NCI-H2196 treated with DMSO at 0.1 percent for 48 hours (cell line): ENCODE measurements at regions not wholly inside any gene's neighbourhood (a gene's known extent, or its start where the extent isn't known, plus 50 kb on each side); places are given as distances from the start of the nearest gene placed in this dataset.

Source experiments
- DNase-seq: peaks from one replicate; lab custom pipeline; 2025; ENCODE audit not compliant: unreplicated experiment; lab: John Stamatoyannopoulos, UW

GRCh38 chr11:15794361-15795150 is 561.8 kb downstream of the SOX6 start:
- no peak for DNase-seq

DNA sequence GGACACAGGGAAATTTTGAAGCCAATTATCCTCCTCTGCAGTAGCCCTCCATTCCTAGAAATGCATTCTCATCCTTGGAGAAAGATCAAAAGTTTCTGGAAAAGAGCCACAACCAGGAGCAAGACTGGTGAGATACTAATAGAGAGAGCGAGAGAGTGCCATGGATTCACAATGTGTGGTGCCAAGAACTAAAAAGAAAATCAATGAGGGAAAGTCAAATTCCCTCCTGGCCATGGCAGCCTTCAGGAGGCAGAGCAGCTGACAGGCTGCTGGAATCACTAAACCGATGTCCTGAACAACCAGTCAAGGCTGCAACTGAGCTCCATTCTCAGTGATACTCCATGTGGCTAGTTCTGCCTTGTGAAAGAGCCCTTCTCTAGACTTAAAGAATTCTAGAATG is 561.0 kb downstream of the SOX6 start:
- DNase-seq = no peak

- DNase-seq = no peak
Observed at GRCh38 chr11:15800111-15800800, 556.1 kb downstream of the SOX6 start.

DNA sequence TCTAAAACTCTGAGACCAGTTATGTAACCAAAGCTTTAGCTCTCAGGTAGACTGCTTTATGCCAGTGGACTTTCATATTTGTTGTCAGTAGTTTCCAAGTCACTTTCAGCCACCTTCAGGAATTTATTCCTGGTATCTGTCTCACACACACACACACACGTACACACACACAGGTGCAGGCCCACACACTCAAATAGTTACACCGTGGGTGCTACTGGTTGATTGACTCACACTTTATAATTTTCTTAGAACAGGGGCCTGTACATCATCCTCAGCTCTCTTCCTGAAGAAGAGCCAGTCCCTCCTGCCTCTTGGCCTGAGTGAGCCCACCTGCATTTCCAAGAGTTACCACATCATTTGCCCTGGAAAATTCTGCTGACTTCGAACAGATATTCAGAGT is 555.2 kb downstream of the SOX6 start:
- DNase-seq = no peak

- no peak for DNase-seq
Observed at GRCh38 chr11:15801616-15802015, 554.7 kb downstream of the SOX6 start.

DNA sequence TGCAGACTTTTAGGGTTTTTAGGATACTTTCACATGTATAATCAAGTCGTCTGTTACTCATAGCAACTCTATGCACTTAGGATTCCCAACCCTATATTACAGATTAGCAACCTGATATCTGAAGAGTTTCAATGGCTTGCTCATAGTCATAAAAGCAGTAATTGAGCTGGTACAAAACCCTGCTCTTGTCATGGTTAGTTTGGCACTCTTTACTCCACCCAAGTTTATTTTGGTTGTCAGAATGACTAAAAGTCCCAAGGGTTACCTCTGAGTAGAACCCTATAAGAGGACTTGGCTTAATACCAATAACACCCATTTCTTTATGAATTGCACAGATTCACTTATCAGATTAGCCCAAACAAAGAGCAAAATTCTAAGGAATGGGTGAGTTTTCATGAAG is 550.6 kb downstream of the SOX6 start:
- DNase-seq = no peak

DNA sequence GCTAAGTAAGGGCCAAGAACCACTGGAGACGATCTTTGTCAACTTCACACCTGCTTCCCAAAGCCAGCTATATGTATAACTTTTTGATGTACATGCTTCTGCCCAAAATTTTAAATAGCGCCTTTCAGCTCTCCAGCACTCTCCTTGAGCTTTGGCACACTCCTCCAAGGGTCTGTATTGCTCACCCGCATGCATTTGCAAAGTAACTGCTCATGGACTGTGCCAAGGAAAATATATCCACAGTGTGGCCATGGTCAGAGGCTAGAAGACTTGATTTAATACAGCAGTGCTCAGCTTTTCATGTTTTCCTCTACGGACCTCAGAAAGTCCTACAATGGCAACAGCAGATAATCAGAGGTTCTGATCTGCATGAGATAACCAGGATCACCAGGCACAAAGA is 550.1 kb downstream of the SOX6 start:
- DNase-seq = no peak

- DNase-seq = no peak
Observed at GRCh38 chr11:15807827-15808226, 548.5 kb downstream of the SOX6 start.

- DNase-seq = no peak
Observed at GRCh38 chr11:15810082-15810481, 546.3 kb downstream of the SOX6 start.

DNA sequence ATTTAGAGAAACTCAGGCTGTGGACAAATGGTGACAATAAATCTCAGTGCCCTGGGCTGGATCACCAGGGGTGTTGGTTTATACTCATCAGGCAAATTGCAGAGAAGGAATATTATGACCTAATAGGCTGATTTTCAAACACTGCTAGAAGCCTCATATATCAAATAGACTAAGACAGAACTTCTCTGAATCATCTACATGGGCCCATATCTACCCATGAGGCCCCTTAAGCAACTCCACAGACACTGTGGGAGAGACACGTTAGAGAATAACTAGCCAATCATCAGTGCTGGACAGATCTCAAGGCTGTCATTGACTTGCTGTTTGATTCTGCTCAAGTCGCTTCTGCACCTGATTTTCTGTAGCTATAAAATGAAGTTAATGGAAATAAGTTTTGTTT is 545.8 kb downstream of the SOX6 start:
- no peak for DNase-seq

GRCh38 chr11:15815246-15816195 is 540.8 kb downstream of the SOX6 start:
- no peak for DNase-seq

- peak; percentile 34 for DNase-seq
Observed at GRCh38 chr11:15816260-15816871, 540.0 kb downstream of the SOX6 start.

- DNase-seq = no peak
Observed at GRCh38 chr11:15817001-15817400, 539.3 kb downstream of the SOX6 start.

DNA sequence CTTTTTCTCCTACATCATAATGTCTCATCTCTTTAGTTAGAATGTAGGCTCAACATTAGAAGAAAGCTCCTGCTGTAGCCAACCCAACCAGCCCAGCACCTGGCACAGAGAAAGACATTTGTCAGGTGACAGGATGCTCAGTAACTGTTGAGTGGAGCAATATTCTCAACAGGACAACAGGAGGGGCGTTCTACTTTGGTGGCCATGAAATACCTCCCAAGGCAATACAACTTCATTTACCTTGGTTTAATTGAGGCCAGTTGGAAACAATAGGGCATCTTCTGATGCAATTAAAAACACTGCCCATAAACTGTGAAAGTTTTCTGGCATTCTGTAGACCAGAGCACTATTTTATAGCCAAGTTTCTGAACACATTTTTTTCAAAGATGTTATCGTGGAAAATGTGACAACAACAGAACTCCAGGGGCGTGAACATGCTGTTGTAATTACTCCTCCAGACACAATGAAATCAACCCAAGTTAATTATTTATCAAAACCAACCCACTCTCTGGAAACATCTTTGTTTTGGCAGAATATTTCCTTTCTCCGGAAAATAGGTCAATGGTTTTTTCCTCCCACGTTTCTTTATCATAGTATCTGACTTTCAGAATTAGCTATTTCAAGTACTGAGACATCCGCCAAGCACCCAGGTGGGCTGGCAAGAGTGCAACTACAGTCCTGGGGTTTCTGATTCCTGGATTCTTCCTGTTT is 538.1 kb downstream of the SOX6 start:
- no peak for DNase-seq

DNA sequence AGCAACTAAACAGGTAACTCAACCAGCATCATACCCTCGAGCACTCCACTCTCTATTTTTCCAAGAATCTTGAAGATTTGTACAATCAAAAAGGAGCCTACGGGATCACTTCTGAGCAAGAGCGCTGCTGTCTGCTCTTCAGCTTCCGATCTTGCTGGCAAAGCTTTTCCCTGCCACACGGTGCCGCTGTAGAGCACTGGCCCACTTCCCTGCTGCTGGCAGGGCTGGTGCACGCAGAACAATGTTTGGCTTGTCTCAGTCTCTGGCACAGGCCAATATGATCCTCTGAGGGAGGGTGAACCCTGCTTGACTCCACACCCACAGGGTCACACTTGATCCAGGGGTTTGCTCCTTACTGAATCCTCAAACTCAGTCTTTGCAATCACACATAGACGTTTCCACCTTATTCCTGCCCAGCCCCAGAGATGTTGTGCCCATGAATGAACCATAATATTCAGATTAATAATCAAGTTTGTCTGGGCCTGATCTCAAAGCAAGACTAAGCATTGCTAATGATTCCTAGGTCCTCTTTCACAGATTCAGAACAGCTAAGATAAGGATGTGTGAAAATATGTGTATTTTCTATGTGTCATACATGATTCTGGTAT is 536.6 kb downstream of the SOX6 start:
- peak; percentile 73 for DNase-seq

GRCh38 chr11:15821451-15821850 is 534.9 kb downstream of the SOX6 start:
- DNase-seq = no peak

GRCh38 chr11:15824060-15824459 is 532.3 kb downstream of the SOX6 start:
- DNase-seq = no peak

GRCh38 chr11:15825976-15826650 is 530.2 kb downstream of the SOX6 start:
- no peak for DNase-seq

DNA sequence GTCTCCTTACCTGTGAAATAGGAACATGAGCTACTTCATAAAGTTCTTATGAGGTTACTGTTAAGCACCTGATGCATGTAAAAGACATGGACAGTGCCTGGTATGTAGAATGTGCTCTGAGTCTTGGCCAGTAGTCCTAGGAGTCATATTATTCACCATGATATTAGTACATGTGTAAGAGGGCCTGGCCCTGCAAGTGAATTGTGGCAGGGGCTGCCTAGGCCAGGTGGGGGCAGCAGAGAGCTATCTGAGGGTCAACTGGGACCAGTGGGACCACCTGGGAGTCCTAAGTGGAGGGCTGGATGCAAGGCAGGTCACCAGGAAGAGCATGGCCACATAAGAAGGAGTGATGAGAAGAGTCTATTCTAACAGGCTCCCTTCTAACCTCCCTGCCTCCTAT is 529.5 kb downstream of the SOX6 start:
- no peak for DNase-seq
